ENCODE measurements at regions not wholly inside any gene's neighbourhood (a gene's known extent, or its start where the extent isn't known, plus 50 kb on each side); places are given as distances from the start of the nearest gene placed in this dataset.
A peak's percentile ranks its signal among the peaks of the same experiment; 100 is the strongest.

DNA sequence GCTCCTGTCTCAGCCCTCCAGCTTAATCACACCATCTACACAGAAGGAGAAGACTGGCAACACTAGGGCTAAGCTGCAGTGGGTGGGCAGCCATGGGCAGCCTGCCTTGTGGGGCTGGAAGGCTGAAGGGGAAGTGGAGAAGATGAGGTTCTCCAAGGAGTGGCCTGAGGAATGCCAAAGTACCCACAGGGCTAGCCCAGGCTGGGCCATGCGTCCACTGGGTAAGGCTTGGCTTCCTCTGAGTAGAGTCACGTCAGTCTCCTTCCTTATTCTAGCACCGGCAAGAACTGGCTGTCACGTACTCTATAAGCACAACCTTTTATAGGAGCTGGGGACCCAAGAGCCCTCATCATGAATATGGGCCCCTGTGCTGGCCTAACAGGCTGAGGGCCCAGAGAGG lies 110.6 kb upstream of the SIRPA start:
- no peak for DNase-seq

DNA sequence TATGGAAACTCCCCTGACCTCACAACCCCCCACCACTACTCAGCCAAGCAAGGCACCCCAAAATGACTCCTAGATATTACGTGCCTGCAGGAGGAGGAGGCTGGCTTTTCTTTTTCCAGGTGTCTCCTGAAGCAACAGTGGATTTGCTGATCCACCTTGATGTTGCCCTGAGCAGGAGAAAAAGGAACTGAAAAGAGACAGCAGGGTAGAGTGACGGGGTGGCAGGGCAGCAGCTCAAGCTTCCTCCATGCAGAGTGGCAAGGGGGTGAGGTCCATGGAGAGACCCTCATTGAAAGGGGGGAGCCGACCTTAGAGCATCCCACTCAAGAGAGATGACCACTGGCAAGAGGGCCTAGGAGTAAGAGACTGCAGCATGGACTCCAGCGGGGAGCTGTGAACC lies 112.0 kb upstream of the SIRPA start:
- no peak for DNase-seq

DNA sequence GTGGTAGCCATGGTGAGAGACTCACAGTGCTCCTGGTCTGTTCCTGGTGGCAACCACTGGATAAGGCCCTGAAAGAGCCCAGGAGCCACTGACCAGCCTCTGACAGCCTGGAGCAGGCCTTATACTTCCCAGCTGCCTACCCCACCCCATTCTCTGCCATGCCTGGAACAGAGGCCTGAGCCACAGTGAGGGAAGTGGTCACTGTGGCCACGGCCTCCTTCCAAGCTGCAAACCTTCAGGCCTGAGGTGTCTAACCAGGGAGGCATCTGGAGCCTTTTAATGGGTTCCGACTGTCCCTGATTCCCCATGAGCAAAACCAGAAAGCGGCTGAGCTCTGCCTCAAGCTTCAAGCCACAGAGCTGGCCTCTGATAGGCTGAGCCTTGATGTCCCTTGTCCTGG lies 113.0 kb upstream of the SIRPA start:
- no peak for DNase-seq

DNA sequence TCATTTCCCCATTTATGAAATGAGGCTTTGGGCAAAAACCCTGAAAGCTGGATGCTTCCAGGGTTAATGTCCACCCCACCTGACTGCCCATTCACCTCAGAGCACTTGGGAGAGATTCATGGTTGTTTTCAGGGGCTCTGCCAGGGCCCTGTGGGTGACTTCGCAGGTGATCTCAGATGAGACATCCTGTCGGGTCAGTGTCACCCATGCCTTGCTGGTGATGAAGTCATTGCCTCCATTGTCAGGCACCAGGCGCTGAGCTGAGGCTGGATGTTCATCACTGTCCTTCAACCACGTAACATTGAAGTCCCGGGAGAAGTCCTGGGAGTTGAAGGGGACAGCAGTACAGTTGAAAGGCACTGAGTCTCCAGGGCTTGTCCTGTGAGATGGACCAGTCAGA lies 115.6 kb upstream of the SIRPA start:
- DNase-seq: no peak

DNA sequence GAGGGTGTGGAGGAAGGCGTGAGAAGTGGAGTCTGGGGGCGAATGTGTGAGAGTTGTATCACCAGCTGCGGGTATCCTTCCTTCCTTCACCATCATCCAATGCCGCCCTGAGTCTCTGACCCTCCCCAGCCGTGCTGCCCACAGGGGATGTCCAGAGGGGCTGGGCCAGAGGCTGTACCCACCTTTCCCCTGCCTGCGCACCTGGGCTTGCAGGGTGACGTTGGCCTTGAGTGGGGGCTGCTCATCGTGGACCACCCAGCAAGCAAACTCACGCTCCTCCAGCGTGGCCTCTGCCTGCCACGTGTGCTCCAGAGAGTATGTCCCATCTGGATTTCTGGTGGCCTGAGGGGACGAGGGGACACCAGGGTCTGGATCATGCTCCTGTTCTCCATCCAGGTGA lies 116.9 kb upstream of the SIRPA start:
- DNase-seq: no peak

DNA sequence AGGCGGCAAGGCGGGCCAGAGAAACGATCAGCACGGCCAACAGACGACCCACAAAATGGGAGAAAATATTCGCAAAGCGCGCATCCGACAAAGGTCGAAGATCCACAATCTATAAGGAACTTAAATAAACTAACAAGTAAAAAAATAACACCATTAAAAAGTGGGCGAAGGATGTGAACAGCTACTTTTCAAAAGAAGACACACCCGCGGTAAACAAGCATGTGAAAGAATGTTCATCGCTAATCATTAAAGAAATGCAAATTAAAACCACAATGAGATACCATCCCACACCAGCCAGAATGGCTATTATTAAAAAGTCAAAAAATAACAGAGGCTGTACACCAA lies 117.8 kb upstream of the SIRPA start:
- DNase-seq: no peak

DNA sequence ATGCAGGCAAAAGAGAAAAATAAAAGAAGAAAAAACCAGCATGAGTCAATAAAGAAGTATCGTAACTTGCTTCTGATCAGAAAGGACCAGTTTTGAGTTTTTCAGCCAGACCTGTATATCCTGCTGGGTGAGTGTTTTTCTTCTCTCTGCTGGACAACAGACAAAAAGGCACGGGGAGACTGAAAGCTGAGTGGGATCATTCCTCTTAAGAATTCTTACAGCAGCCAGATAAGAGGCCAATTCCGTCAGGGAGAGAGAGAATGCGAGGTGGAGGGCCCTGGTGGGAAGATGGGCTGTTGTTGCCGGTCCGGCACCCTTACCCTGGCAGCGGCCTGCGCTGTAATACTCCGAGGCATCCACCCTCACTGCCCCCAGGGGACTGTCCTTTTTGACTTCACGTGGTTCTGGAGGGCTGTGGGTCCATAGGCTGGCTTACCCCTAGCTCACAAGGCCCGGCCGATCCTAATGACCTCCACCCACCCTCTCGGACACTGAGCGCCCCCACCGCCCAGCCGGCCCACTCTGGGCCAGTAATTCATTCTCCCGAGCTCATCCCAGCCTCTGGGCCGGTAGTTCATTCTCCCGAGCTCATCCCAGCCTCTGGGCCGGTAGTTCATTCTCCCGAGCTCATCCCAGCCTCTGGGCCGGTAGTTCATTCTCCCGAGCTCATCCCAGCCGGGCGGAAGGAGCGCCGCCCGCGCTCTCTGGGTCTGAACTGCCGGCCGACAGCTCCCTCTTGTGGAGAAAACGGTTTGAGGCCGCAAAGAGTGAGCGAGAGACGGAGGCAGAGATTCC lies 118.3 kb upstream of the SIRPA start:
- peak; percentile 24 for DNase-seq

DNA sequence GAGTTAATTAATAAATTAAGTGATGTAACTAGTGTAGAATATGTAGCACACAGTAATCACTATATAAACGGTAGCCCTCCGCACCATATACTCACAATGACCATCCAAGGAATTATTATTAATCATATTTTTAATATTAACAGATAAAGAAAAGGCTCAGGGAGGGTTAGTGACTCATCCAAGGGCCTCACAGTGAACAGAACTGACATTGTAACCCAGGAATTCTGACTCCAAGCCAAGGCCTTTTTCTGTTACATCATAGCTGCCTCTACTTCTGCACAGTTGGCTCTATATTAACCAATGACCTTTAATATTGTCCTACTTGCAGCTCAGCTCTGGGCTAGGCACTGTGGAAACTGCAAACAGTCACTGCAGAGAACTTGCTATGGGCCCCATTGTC lies 117.5 kb upstream of the SIRPG start:
- DNase-seq: no peak

DNA sequence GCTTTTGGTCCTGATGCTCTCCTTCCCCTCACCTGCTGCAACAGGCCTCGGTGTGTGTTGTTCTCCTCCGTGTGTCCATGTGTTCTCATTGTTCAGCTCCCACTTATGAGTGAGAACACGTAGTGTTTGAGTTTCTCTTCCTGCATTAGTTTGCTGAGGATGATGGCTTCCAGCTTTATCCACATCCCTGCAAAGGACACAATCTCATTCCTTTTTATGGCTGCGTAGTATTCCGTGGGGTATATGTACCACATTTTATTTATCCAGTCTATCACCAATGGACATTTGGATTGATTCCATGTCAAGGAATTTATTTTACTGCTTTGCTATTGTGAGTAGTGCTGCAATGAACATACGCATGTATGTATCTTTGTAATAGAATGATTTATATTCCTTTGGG lies 116.9 kb upstream of the SIRPG start:
- DNase-seq: no peak

DNA sequence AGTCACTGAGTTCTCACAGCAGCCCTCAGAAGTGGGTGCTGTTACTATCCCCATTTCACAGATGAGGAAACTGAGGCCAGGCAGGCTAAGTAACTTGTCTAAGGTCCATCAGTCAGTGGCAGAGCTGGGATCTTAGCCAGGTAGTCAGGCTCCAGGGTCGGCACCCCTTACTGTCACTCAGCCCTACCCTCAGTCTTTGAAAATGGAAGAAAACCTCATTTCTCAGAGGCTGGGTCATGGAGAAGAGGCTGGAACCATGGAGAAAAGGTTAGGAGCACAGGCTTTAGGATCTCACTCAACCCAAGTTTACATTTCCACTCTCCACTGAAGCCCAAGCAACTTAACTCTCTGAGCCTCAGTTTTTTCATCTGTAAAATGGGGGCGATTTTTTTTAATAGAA lies 116.2 kb upstream of the SIRPG start:
- no peak for DNase-seq

DNA sequence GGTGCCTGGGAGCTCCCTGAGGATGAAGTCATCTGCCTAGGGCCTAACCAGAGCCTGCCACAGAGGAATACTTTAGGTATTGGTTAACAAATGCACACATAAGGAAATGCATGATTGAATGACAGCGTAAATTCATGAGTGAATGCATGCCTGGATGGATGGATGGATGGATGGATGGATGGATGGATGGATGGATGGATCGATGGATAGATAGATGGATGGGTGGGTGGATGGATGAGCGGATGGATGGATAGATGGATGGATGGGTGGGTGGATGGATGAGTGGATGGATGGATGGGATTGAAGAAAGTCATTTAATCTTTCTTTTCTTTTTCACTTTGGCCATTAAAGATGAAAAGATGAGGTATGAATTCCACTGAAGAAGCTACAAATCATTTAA lies 111.9 kb upstream of the SIRPG start:
- no peak for DNase-seq

DNA sequence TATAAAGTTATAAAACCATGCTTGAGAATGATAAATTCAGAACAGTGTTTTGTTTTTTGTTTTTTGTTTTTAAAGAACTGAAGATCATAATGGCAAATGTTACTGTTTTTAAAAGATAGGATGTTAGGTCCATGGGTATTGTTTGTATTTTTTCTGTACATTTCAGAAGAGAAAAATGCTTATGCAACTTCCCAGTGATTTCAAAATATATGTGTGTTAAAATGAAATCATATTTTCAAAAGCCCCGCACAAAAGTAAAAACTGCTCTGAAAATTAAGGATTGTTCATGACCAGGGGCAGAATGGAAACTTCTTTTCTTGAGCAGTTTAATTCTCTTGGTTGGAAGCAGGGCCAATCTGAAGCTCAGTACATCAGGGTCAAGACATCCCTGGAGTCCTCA lies 109.2 kb upstream of the SIRPG start:
- DNase-seq: no peak

DNA sequence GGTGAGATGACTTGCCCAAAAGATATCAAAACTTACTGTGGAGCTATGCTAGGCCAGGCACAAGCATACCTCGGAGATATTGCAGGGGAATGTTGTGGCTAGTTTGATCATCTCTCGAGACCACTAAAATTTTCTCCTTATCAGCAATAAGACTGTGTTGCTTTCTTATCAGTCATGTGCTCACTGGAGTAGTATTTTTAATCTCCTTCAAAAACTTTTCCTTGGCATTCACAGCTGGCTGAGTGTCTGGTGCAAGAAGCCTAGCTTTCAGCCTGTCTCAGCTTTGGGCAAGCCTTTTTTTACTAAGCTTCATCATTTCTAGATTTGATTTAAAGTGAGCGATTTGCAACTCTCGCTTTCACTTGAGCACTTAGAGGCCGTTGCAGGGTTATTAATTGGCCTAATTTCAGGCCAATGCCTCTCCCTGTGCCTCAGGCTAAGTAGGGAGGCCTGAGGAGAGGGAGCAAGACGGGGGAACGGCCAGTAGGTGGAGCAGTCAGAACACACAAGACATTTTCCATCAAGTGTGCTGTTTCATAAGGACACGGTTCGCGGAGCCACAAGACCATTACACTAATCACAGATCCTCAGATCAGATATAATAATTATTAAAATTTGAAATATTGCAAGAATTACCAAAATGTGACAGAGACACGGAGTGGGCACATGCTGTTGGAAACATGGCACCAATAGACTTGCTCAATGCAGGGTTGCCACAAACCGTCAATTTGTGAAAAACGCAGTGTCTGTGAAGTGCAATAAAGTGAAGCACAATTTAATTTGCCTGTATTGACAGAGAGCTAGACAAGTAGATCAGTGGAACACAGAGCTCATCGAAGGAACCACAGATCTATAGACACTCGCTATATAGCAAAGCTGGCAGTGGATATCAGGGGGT lies 106.8 kb upstream of the SIRPG start:
- peak; percentile 64 for DNase-seq

DNA sequence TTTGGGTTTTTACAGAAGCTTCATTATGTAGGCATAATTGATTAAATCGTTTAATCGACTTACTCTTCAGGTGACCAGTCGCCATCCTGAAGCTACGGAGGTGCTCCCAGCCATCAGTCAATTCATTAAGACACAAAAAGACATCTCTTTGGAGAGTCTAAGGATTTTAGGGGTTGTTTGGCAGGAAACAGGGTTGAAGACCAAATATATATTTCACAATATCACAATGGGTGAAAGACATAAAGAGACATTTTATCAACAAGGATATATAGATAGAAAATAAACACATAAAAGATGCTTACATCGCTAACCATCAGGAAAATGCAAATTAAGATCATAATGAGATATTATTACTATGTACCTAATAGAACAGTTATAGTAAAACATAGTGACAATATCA lies 104.0 kb upstream of the SIRPG start:
- DNase-seq: no peak

DNA sequence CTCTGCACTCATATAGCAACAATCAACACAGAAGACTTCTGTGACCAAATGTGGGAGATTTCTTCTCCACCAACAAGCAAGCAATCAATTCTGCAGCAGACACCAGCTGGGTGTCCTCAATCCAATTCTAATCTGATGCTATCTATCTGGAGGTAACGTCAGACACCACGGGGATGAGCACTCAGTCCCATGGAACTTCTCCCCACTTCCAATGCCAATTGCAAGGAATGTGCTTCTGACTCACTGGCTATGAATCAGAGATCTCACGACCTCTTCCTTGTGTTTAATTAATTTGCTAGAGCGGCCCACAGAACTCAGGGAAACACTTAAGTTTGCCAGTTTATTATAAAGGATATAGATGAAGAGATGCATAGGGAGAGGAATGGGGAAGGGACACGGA lies 103.5 kb upstream of the SIRPG start:
- DNase-seq: no peak

DNA sequence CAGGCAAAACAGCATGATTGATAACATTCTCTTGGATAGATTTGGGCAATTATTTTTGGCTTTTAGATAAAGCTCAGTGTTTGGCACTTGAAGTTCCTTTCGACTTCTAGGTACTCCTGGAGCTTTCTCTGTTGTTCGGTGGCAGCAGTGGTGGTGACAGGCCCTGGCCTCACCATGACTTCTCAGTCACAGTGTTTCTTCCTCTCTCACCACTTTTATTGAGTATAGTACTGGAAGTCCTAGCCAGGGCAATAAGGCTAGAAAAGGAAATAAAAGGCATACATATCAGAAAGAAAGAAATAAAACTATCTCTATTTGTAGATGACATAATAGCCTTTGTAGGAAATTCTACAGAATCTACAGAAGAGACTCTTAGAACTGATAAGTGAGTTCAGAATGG lies 101.2 kb upstream of the SIRPG start:
- no peak for DNase-seq

DNA sequence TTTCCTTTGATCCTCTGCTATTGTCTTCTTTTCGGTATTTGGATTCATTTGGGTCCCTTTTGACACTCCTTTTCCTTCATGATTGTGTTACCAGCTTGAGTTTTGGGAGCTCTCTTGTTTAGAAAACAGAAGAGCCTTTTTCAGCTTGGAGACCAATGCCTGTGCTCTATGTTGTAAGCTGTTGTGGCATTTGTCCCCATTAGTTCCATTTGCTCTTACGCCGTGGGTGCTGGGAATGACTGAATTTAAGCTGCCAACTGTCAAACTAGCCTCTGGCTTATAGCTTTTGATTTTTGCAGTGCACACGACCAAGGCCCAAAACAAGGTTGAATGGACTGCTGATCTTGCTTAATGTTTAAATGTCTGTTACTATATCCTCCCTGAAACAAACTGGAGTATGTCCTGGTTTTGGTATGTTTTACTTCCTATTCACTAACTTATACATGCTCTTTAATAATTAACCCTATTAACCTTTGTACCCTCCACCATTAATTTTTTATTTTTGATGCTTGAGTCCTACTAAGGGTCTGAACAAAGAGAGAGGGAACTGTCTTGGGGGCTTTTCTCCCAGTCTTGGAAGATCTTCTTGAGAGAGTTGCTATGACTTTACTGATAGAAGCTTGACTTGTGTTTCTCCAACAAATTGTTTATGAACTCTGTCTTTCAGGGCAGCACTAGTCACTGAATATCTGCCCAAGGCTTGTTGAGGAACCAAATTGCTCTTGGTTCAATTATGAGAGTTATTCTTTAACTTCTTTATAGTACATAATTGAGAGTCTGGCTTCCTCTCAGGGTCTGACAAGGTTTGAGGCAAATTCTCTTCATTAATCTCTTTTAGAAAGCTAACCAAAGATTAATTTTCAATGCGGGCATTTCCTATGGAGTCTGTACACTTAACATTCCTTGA lies 100.3 kb upstream of the SIRPG start:
- no peak for DNase-seq

DNA sequence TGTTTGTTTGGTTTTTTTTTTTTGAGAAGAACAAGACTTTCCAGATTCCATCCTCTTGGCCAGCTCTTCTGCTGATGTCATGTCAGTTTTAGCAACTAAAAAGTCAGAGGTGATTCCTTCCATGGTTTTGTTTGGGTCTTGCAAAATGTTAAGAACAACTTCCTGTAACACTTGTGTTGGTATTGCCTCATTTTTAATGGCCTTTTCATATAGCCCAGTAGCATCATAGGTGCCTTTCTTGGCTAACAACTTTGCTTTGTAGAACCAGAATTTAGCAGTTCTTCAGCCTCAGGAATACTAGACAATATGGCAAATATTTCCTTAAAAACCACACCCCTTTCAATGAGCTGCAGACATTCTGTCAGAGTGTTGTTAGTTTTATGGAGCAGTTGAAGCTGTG lies 99.5 kb upstream of the SIRPG start:
- DNase-seq: no peak

DNA sequence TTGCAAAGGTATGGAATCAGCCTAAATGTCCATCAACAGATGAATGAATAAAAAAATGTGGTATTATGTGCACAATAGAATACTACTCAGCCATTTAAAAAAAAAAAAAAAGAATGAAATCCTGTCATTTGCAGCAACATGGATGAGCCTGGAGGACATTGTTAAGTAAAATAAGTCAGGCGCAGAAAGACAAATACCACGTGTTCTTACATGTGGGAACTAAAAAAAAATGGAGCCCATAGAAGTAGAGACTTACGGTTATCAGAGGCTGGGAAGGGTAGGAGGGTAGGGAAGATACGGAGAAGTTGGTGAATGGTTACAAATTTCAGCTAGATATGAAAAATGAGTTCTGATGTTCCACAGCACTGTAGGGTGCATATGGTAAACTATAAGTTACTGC lies 97.2 kb upstream of the SIRPG start:
- DNase-seq: no peak

DNA sequence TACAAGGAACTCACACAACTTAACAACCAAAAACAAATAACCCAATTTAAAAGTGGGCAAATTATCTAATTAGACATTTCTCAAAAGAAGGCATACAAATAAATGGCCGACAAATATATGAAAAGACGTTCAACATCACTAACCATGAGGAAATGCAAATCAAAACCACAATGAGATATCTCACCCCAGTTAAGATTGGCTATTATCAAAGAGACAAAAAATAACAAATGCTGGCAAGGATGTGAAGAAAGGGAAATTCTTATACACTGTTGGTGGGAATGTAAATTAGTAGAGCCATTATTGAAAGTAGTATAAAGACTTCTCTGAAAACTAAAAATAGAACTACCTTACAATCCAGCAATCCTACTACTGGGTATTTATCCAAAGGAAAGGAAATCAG lies 96.7 kb upstream of the SIRPG start:
- no peak for DNase-seq

DNA sequence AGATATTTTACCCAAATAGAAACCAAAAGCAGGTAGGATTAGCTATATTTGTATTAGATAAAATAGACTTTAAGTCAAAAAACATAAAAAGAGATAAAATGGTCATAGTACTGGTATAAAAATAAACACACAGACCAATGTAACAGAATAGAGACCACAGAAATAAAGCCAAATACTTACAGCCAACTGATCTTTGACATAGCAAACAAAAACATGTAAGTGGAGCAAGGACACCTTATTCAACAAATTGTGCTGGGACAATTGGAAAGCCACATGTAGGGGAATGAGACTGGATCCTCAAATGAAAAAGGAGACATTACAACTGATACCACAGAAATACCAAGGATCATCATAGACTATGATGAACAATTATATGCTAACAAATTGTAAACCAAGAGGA lies 94.5 kb upstream of the SIRPG start:
- no peak for DNase-seq

DNA sequence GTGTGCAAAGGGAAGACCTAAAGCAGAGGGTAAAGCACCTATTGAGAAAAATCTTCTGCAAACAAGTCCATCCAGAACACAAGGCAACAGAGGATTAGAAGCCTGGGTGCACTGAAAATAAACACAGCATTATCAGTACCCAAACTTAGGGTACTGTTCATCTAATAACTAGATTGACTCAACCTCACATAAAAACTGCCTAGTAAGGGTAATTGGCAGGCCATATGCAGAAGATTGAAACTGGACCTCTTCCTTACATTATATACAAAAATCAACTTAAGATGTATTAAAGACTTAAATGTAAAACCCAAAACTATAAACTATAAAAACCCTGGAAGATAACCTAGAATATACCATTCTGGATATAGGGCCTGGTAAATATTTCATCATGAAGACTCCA lies 91.2 kb upstream of the SIRPG start:
- DNase-seq: no peak

DNA sequence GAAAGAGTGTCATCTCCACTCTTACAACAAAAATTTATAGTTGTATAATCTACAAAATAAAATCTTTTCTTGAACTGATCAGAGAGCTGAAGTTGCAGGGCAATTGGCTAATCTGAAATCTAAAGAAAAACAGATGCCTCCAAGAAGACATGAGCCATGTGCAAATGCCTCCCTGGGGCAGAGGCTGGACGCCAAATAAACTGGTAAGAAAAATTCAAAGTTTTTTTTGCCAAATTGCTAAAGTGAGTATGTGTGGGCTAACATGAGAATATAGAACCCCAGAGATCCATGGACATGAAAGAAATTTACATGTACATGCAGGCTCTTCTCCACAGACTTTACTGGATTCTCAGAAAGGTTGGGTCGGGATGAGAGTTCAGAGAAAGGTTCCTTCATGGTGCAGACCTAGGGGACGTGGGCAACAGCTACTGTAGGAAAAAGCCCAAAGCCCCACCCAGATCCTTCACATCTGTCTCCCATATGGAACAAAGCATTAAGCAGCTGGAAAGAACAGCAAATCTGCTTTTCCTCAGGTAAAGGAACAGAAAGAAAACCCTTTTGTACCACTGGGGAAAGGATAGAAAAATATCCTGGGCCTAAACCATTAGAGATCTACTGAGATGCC lies 90.5 kb upstream of the SIRPG start:
- no peak for DNase-seq

Data from NCI-H510A treated with DMSO at 0.1 percent for 48 hours (cell line).